B cell (primary cell): ENCODE measurements at regions not wholly inside any gene's neighbourhood (a gene's known extent, or its start where the extent isn't known, plus 50 kb on each side); places are given as distances from the start of the nearest gene placed in this dataset.

ENCODE experiments used
- ATAC-seq: fragments of 200-7000 bp; cut with Tn5 transposase; one replicate; pipeline ENCODE4 v1.10.0; 2021; ENCODE audit warnings: low read depth, mild to moderate bottlenecking, moderate number of reproducible peaks, moderate library complexity
- CTCF ChIA-PET: fragments of 350-600 bp; sonication (Branson Sonifier 250); formaldehyde crosslinking; loops from one replicate; lab custom pipeline; 2021; ENCODE audit warnings: antibody characterized with exemption, inconsistent platforms; lab: Charles Lee
- POLR2A ChIA-PET: fragments of 350-600 bp; sonication (Branson Sonifier 250); formaldehyde crosslinking; loops from one replicate; lab custom pipeline; 2021; ENCODE audit warnings: antibody characterized with exemption; lab: Charles Lee
- DNase-seq: peaks from one replicate; pipeline ENCODE4 v3.0.0; 2013
- H2AFZ ChIP-seq: 2 replicates; pipeline ENCODE4 v1.6.1; 2012; ENCODE audit warnings: mild to moderate bottlenecking, low read depth, low read length; ENCODE audit not compliant: insufficient read depth, poor library complexity, severe bottlenecking
- H3K27ac ChIP-seq, 2 donors: 1 replicate in 1 of 2; 2 replicates in 1 of 2; pipeline ENCODE4 v1.5.1; 2012 to 2013; ENCODE audit warnings: low read length in 2 of 2, mild to moderate bottlenecking in 2 of 2, moderate library complexity in 1 of 2
- H3K27me3 ChIP-seq, 4 experiments: fragments of 200-600 bp in 1 of 4; sonication (generic) in 1 of 4; replicated peaks in 1 of 4; 1 replicate in 2 of 4; 2 replicates in 2 of 4; pipeline versions ENCODE4 v1.6.1 to v1.7.0; 2013 to 2016; ENCODE audit warnings: low read length in 3 of 4, mild to moderate bottlenecking in 2 of 4, mixed read lengths in 1 of 4, moderate library complexity in 1 of 4; ENCODE audit not compliant: insufficient read depth in 4 of 4, control insufficient read depth in 3 of 4; ENCODE audit errors: control extremely low read depth in 1 of 4
- H3K36me3 ChIP-seq, 2 experiments: replicated peaks in 1 of 2; 1 replicate in 1 of 2; 2 replicates in 1 of 2; pipeline versions ENCODE4 v1.6.1 to v1.7.1; 2013; ENCODE audit warnings: low read length in 1 of 2; ENCODE audit not compliant: insufficient read depth in 2 of 2, control insufficient read depth in 1 of 2; ENCODE audit errors: control extremely low read depth in 1 of 2, extremely low read depth in 1 of 2
- H3K4me1 ChIP-seq, 2 donors: fragments of 200-600 bp in 1 of 2; sonication (generic) in 1 of 2; 1 replicate in 1 of 2; 2 replicates in 1 of 2; pipeline versions ENCODE4 v1.5.1 to v1.6.1; 2013 to 2017; ENCODE audit warnings: low read length in 2 of 2; ENCODE audit not compliant: control insufficient read depth in 2 of 2, insufficient read depth in 2 of 2
- H3K4me2 ChIP-seq: replicated peaks from 2 replicates; pipeline ENCODE3; 2012; ENCODE audit warnings: mild to moderate bottlenecking, low read depth, low read length; ENCODE audit not compliant: poor library complexity, severe bottlenecking
- H3K4me3 ChIP-seq, 5 experiments: fragments of 200-600 bp in 1 of 5; sonication (generic) in 1 of 5; 1 replicate in 3 of 5; 2 replicates in 2 of 5; pipeline versions ENCODE4 v1.5.1 to v1.7.0; 2011 to 2016; ENCODE audit warnings: low read length in 4 of 5, mild to moderate bottlenecking in 4 of 5, low read depth in 2 of 5, control low read depth in 1 of 5, moderate library complexity in 1 of 5; ENCODE audit not compliant: insufficient read depth in 1 of 5; ENCODE audit errors: control extremely low read depth in 1 of 5, extremely low read depth in 1 of 5
- H3K79me2 ChIP-seq: fragments of 200-600 bp; sonication (generic); one replicate; pipeline ENCODE4 v1.6.0; 2016; ENCODE audit warnings: low read length; ENCODE audit not compliant: control insufficient read depth, insufficient read depth
- H3K9ac ChIP-seq: fragments of 200-600 bp; sonication (generic); 2 replicates; pipeline ENCODE4 v1.6.1; 2017; ENCODE audit warnings: mild to moderate bottlenecking, low read length, moderate library complexity
- H3K9me3 ChIP-seq, 3 donors: one replicate each; pipeline versions ENCODE4 v1.6.1 to v1.7.1; 2013; ENCODE audit warnings: low read length in 2 of 3; ENCODE audit not compliant: control insufficient read depth in 2 of 3, insufficient read depth in 1 of 3; ENCODE audit errors: control extremely low read depth in 1 of 3
- H4K20me1 ChIP-seq: 2 replicates; pipeline ENCODE4 v1.6.0; 2012; ENCODE audit warnings: mild to moderate bottlenecking, low read length; ENCODE audit not compliant: insufficient read depth, control insufficient read depth, poor library complexity, severe bottlenecking
- H3K27ac Mint-ChIP-seq: one replicate; pipeline ENCODE4 v1.8.0; 2021; ENCODE audit warnings: mixed read lengths
- H3K27me3 Mint-ChIP-seq: one replicate; pipeline ENCODE4 v1.8.0; 2021; ENCODE audit warnings: mixed read lengths
- H3K4me1 Mint-ChIP-seq: one replicate; pipeline ENCODE4 v1.8.0; 2021; ENCODE audit warnings: mixed read lengths
- H3K4me3 Mint-ChIP-seq: one replicate; pipeline ENCODE4 v1.8.0; 2021; ENCODE audit warnings: mixed read lengths
- H3K9me3 Mint-ChIP-seq: one replicate; pipeline ENCODE4 v1.8.0; 2022; ENCODE audit warnings: mixed read lengths; ENCODE audit not compliant: insufficient read depth
- EZH2 ChIP-seq: IDR thresholded peaks from 2 replicates; pipeline ENCODE4 v1.6.1; 2012; ENCODE audit warnings: borderline replicate concordance, low read depth, mild to moderate bottlenecking, moderate library complexity, low read length; ENCODE audit not compliant: insufficient read depth, poor library complexity, severe bottlenecking
- WGBS: methylation state at CpG from one replicate; pipeline ENCODE4 v1.1.5; 2013; ENCODE audit warnings: missing lambda C conversion rate; ENCODE audit not compliant: insufficient coverage; 5-methylcytosine and 5-hydroxymethylcytosine counted together
- intact Hi-C: fragments of 100-400 bp; cut with micrococcal nuclease; formaldehyde crosslinking; loops from one replicate; pipeline ENCODE4 v1.10.0; 2022
- TF ChIP-seq, protein P1 (sequence below): fragments of 200-600 bp; IDR thresholded peaks from one replicate; pipeline ENCODE4 v1.8.0; 2022; ENCODE audit warnings: antibody characterized with exemption, mild to moderate bottlenecking

DNA sequence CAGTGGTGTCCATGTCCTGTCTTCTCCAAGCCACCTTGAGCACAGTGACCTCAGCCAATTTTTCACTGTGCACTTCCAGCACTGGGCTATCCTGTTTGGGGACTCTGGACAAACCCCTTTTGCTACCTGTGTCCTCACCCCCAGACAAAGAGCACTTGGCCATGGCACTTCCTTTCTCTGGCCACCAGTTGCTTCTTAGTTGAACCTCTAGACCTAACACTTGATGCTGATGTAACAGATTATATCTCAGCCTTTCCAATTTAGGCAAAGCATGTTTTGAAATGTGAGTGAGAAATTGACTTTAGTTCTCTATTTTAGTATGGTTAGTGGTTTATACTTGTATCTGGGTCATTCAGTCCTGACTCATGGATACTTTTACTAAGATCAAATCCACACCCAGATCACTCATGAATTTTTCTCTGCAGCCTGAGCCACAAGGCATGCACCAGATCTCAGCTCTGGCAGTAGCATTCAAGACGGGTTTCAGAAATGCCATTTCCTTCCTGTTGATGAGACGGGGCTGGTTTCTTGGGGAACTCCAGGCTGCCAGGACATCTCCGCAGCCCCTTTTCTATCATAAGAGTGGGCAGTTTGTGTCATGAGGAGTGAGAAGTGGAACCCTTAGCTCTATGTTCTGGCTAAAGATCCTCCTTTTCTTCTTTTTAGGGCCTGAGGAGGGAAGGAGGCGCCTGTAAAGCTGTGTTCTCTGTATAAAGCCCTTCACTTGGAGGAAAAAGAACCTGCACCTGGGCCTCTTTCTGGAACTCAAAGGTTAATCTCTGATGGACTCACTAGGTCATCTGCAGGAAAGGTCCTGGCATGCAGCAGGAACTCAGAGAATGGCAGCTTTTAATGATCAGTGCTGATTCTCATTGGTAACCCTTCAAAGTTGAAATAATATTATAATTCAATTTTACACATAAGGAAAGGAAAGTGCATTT is 185.6 kb upstream of the TENM4 start:
- Mint-ChIP-seq H3K9me3 (no peaks in the 10 kb centered on the region), H3K27me3 (peaks cover 17% of the 10 kb centered on the region), H3K4me3 (no peak overlapping the region), H3K27ac (no peak overlapping the region), H3K4me1 (no peaks in the 10 kb centered on the region)
- H3K9ac ChIP-seq = no peak overlapping the region
- no peak overlapping the region for H3K4me3 ChIP-seq
- no peak for ATAC-seq
- WGBS = 50% methylated on average over 2 of the region's 4 CpGs
- H2AFZ ChIP-seq = no peak overlapping the region
- H4K20me1 ChIP-seq = no peaks in the 10 kb centered on the region
- H3K27me3 ChIP-seq = peaks cover 0 to 3% (median 0%) of the 10 kb centered on the region in 4 experiments
- H3K4me2 ChIP-seq = no peak overlapping the region
- H3K4me1 ChIP-seq = no peaks in the 10 kb centered on the region
- H3K79me2 ChIP-seq = no peaks in the 10 kb centered on the region
- DNase-seq = no peak
- no peaks in the 10 kb centered on the region for H3K36me3 ChIP-seq
- TF ChIP-seq, protein P1, sequence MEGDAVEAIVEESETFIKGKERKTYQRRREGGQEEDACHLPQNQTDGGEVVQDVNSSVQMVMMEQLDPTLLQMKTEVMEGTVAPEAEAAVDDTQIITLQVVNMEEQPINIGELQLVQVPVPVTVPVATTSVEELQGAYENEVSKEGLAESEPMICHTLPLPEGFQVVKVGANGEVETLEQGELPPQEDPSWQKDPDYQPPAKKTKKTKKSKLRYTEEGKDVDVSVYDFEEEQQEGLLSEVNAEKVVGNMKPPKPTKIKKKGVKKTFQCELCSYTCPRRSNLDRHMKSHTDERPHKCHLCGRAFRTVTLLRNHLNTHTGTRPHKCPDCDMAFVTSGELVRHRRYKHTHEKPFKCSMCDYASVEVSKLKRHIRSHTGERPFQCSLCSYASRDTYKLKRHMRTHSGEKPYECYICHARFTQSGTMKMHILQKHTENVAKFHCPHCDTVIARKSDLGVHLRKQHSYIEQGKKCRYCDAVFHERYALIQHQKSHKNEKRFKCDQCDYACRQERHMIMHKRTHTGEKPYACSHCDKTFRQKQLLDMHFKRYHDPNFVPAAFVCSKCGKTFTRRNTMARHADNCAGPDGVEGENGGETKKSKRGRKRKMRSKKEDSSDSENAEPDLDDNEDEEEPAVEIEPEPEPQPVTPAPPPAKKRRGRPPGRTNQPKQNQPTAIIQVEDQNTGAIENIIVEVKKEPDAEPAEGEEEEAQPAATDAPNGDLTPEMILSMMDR = no peak
- TF ChIP-seq EZH2 = no peak
- POLR2A ChIA-PET = no interaction called here
- H3K27ac ChIP-seq = no peak overlapping the region
- intact Hi-C loops = no loop called here
- peaks cover 0 to 6% (median 1%) of the 10 kb centered on the region in 3 donors for H3K9me3 ChIP-seq
- CTCF ChIA-PET = no interaction called here

DNA sequence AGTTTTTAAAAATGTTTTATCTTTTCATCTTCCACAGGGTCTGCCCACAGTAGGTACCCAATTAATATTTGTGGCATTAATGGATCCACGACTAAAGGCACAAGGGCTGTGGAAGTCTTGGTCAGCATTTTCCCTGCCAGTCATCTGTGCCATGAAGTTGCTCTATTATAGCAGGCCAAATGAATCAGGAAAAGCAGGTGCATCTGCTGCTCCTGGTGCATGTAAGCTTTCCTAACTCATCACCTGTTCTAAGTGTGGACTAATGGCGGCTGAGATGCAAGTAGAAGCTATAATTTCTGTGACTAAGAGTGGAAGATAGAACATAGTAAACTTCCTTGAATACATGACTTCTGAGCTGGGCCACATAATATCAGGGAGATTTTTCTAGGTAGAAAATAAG is 182.5 kb upstream of the TENM4 start:
- TF ChIP-seq, protein P1 = no peak
- no peak for TF ChIP-seq EZH2
- no peaks in the 10 kb centered on the region for H4K20me1 ChIP-seq
- no peak overlapping the region for H2AFZ ChIP-seq
- H3K4me3 ChIP-seq = no peak overlapping the region
- H3K4me2 ChIP-seq = no peak overlapping the region
- H3K36me3 ChIP-seq = no peaks in the 10 kb centered on the region
- intact Hi-C loops = no loop called here
- no peaks in the 10 kb centered on the region for H3K79me2 ChIP-seq
- Mint-ChIP-seq H3K4me1 (no peaks in the 10 kb centered on the region), H3K27me3 (peaks cover 12% of the 10 kb centered on the region), H3K27ac (no peak overlapping the region), H3K9me3 (no peaks in the 10 kb centered on the region), H3K4me3 (no peak overlapping the region)
- ChIA-PET CTCF (no interaction called here), POLR2A (no interaction called here)
- no peaks in the 10 kb centered on the region for H3K4me1 ChIP-seq
- H3K9me3 ChIP-seq = peaks cover 0 to 2% (median 1%) of the 10 kb centered on the region in 3 donors
- no peak overlapping the region for H3K27ac ChIP-seq
- H3K27me3 ChIP-seq = peaks cover 0 to 3% (median 0%) of the 10 kb centered on the region in 4 experiments
- ATAC-seq (no peak), DNase-seq (no peak)
- no peak overlapping the region for H3K9ac ChIP-seq
- 73% methylated on average over 1 of the region's 2 CpGs for WGBS
